Mesothelial cell of epicardium (in vitro differentiated cells): ENCODE measurements at regions not wholly inside any gene's neighbourhood (a gene's known extent, or its start where the extent isn't known, plus 50 kb on each side); places are given as distances from the start of the nearest gene placed in this dataset.

Experiments used
- DNase-seq, 2 experiments: peaks; one replicate each; pipeline ENCODE4 v3.0.0; 2021; ENCODE audit warnings: low spot score in 2 of 2; ENCODE audit not compliant: unreplicated experiment in 2 of 2
- H3K27ac Mint-ChIP-seq: 2 replicates; pipeline ENCODE4 v1.8.0; 2021; ENCODE audit warnings: mixed read lengths
- H3K27me3 Mint-ChIP-seq: 2 replicates; pipeline ENCODE4 v1.8.0; 2021; ENCODE audit warnings: low read depth, mixed read lengths
- H3K36me3 Mint-ChIP-seq: 2 replicates; pipeline ENCODE4 v1.8.0; 2021; ENCODE audit warnings: mixed read lengths
- H3K4me1 Mint-ChIP-seq: 2 replicates; pipeline ENCODE4 v1.8.0; 2021; ENCODE audit warnings: mixed read lengths
- H3K4me3 Mint-ChIP-seq: 2 replicates; pipeline ENCODE4 v1.8.0; 2021; ENCODE audit warnings: mild to moderate bottlenecking, moderate library complexity, mixed read lengths
- H3K9me3 Mint-ChIP-seq: 2 replicates; pipeline ENCODE4 v1.8.0; 2021; ENCODE audit warnings: mixed read lengths
- TF ChIP-seq, protein P1 (sequence below): fragments of 200-600 bp; sonication (generic); IDR thresholded peaks from one replicate; pipeline ENCODE4 v1.5.0; 2021; ENCODE audit warnings: antibody characterized with exemption; ENCODE audit not compliant: unreplicated experiment

- H3K36me3 Mint-ChIP-seq, result no peaks in the 10 kb centered on the region
- peaks cover 28% of the 10 kb centered on the region for H3K4me1 Mint-ChIP-seq
- H3K27ac Mint-ChIP-seq, result no peak overlapping the region
- H3K9me3 Mint-ChIP-seq, result no peaks in the 10 kb centered on the region
- TF ChIP-seq, protein P1, sequence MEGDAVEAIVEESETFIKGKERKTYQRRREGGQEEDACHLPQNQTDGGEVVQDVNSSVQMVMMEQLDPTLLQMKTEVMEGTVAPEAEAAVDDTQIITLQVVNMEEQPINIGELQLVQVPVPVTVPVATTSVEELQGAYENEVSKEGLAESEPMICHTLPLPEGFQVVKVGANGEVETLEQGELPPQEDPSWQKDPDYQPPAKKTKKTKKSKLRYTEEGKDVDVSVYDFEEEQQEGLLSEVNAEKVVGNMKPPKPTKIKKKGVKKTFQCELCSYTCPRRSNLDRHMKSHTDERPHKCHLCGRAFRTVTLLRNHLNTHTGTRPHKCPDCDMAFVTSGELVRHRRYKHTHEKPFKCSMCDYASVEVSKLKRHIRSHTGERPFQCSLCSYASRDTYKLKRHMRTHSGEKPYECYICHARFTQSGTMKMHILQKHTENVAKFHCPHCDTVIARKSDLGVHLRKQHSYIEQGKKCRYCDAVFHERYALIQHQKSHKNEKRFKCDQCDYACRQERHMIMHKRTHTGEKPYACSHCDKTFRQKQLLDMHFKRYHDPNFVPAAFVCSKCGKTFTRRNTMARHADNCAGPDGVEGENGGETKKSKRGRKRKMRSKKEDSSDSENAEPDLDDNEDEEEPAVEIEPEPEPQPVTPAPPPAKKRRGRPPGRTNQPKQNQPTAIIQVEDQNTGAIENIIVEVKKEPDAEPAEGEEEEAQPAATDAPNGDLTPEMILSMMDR, result no peak
- no peak for DNase-seq
- H3K4me3 Mint-ChIP-seq, result no peak overlapping the region
- no peaks in the 10 kb centered on the region for H3K27me3 Mint-ChIP-seq
Measured at GRCh38 chr10:90403211-90404000, 454.4 kb downstream of the HTR7 start.

GRCh38 chr10:90407131-90407530 lies 450.7 kb downstream of the HTR7 start:
- Mint-ChIP-seq H3K27me3 (no peaks in the 10 kb centered on the region), H3K36me3 (peaks cover 17% of the 10 kb centered on the region), H3K4me3 (no peak overlapping the region), H3K4me1 (peaks cover 23% of the 10 kb centered on the region), H3K27ac (peak overlapping the region; percentile 86), H3K9me3 (peaks cover 25% of the 10 kb centered on the region)
- TF ChIP-seq, protein P1, result no peak
- no peak for DNase-seq

GRCh38 chr10:90407851-90408250 lies 450.0 kb downstream of the HTR7 start:
- H3K36me3 Mint-ChIP-seq, result peaks cover 19% of the 10 kb centered on the region
- H3K27me3 Mint-ChIP-seq, result no peaks in the 10 kb centered on the region
- DNase-seq, result no peak
- TF ChIP-seq, protein P1, result no peak
- H3K9me3 Mint-ChIP-seq, result peaks cover 25% of the 10 kb centered on the region
- no peak overlapping the region for H3K4me3 Mint-ChIP-seq
- peaks cover 28% of the 10 kb centered on the region for H3K4me1 Mint-ChIP-seq
- no peak overlapping the region for H3K27ac Mint-ChIP-seq

DNA sequence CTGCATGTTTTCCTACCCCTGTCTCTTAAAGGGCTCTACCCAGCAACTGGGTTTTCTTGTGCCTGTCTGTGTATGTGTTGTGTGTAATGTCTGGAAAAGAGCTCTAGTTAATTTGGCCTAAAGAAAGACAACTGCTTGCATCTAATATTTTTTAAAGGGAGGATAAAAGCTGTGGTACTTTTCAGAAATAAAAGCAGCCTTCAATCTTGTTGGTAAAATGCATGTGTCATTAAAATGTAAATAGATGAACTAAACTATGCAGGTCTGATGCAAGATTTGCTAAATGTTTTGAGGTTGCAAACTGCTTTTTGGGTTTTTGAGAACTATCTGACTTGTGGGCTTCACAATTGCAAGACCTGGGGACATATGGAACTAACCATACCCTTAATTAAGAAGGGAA lies 445.3 kb downstream of the HTR7 start:
- TF ChIP-seq, protein P1, result no peak
- DNase-seq, result no peak
- Mint-ChIP-seq H3K27ac (no peak overlapping the region), H3K36me3 (peaks cover 19% of the 10 kb centered on the region), H3K9me3 (peaks cover 25% of the 10 kb centered on the region), H3K27me3 (no peaks in the 10 kb centered on the region), H3K4me1 (peaks cover 24% of the 10 kb centered on the region), H3K4me3 (no peak overlapping the region)

GRCh38 chr10:90413196-90413595 lies 444.6 kb downstream of the HTR7 start:
- Mint-ChIP-seq H3K27ac (no peak overlapping the region), H3K36me3 (peaks cover 19% of the 10 kb centered on the region), H3K27me3 (no peaks in the 10 kb centered on the region), H3K9me3 (peaks cover 25% of the 10 kb centered on the region), H3K4me1 (peaks cover 22% of the 10 kb centered on the region), H3K4me3 (no peak overlapping the region)
- DNase-seq, result no peak
- TF ChIP-seq, protein P1, result no peak
